ENCODE measurements at regions not wholly inside any gene's neighbourhood (a gene's known extent, or its start where the extent isn't known, plus 50 kb on each side); places are given as distances from the start of the nearest gene placed in this dataset.

GRCh38 chr15:81686021-81686420 is 312.0 kb upstream of the TMC3 start:
- Mint-ChIP-seq H3K4me1 (ENCODE audit: low read depth) (no peaks in the 10 kb centered on the region), H3K4me3 (ENCODE audit: unreplicated experiment) (no peak overlapping the region), H3K27me3 (ENCODE audit: low read depth) (no peaks in the 10 kb centered on the region), H3K27ac (ENCODE audit: unreplicated experiment) (no peak overlapping the region), H3K36me3 (ENCODE audit: low read depth) (peaks cover 9% of the 10 kb centered on the region), H3K9me3 (ENCODE audit: low read depth) (peaks cover 35% of the 10 kb centered on the region)
- no peak for DNase-seq (ENCODE audit: low spot score)
- TF ChIP-seq, protein P1, sequence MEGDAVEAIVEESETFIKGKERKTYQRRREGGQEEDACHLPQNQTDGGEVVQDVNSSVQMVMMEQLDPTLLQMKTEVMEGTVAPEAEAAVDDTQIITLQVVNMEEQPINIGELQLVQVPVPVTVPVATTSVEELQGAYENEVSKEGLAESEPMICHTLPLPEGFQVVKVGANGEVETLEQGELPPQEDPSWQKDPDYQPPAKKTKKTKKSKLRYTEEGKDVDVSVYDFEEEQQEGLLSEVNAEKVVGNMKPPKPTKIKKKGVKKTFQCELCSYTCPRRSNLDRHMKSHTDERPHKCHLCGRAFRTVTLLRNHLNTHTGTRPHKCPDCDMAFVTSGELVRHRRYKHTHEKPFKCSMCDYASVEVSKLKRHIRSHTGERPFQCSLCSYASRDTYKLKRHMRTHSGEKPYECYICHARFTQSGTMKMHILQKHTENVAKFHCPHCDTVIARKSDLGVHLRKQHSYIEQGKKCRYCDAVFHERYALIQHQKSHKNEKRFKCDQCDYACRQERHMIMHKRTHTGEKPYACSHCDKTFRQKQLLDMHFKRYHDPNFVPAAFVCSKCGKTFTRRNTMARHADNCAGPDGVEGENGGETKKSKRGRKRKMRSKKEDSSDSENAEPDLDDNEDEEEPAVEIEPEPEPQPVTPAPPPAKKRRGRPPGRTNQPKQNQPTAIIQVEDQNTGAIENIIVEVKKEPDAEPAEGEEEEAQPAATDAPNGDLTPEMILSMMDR (IDR thresholded peaks at IDR 0.05) = no peak

GRCh38 chr15:81685237-81685636 is 311.2 kb upstream of the TMC3 start:
- H3K27me3 Mint-ChIP-seq (ENCODE audit: low read depth) = no peaks in the 10 kb centered on the region
- no peak for DNase-seq (ENCODE audit: low spot score)
- TF ChIP-seq, protein P1 (IDR thresholded peaks at IDR 0.05) = no peak
- H3K9me3 Mint-ChIP-seq (ENCODE audit: low read depth) = peaks cover 42% of the 10 kb centered on the region
- no peak overlapping the region for H3K27ac Mint-ChIP-seq (ENCODE audit: unreplicated experiment)
- H3K4me1 Mint-ChIP-seq (ENCODE audit: low read depth) = no peaks in the 10 kb centered on the region
- H3K36me3 Mint-ChIP-seq (ENCODE audit: low read depth) = peaks cover 12% of the 10 kb centered on the region
- H3K4me3 Mint-ChIP-seq (ENCODE audit: unreplicated experiment) = no peak overlapping the region

- H3K36me3 Mint-ChIP-seq (ENCODE audit: low read depth) = peaks cover 21% of the 10 kb centered on the region
- no peaks in the 10 kb centered on the region for H3K4me1 Mint-ChIP-seq (ENCODE audit: low read depth)
- no peak overlapping the region for H3K27ac Mint-ChIP-seq (ENCODE audit: unreplicated experiment)
- H3K4me3 Mint-ChIP-seq (ENCODE audit: unreplicated experiment) = no peak overlapping the region
- H3K9me3 Mint-ChIP-seq (ENCODE audit: low read depth) = peaks cover 48% of the 10 kb centered on the region
- H3K27me3 Mint-ChIP-seq (ENCODE audit: low read depth) = no peaks in the 10 kb centered on the region
- TF ChIP-seq, protein P1 (IDR thresholded peaks at IDR 0.05) = no peak
- no peak for DNase-seq (ENCODE audit: low spot score)
Measured at GRCh38 chr15:81680829-81681228, 306.8 kb upstream of the TMC3 start.

GRCh38 chr15:81666839-81667238 is 292.8 kb upstream of the TMC3 start:
- no peak for DNase-seq (ENCODE audit: low spot score)
- Mint-ChIP-seq H3K27ac (ENCODE audit: unreplicated experiment) (no peak overlapping the region), H3K36me3 (ENCODE audit: low read depth) (peaks cover 2% of the 10 kb centered on the region), H3K9me3 (ENCODE audit: low read depth) (peaks cover 3% of the 10 kb centered on the region), H3K4me1 (ENCODE audit: low read depth) (no peaks in the 10 kb centered on the region), H3K27me3 (ENCODE audit: low read depth) (no peaks in the 10 kb centered on the region), H3K4me3 (ENCODE audit: unreplicated experiment) (no peak overlapping the region)
- TF ChIP-seq, protein P1 (IDR thresholded peaks at IDR 0.05) = no peak

DNA sequence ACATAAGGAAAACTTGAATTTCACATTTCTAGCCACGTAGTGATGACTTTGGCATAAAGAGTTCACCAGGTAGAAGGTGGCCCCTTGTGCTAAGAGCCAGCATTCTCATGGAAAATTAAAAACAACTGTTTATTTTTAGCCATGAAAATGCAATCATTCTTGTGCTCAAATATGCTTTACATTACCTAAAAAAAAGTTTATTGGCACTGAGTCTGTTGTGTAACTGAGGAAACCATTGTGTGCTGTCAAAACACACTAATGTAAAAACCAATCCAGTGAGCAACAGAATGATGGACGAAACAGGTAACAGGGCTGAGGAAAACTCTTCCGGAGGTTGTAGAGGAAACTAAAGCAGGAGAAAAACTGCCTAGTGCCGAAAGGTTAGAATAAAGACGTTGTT is 287.0 kb upstream of the TMC3 start:
- no peak overlapping the region for H3K4me3 Mint-ChIP-seq (ENCODE audit: unreplicated experiment)
- no peaks in the 10 kb centered on the region for H3K27me3 Mint-ChIP-seq (ENCODE audit: low read depth)
- H3K27ac Mint-ChIP-seq (ENCODE audit: unreplicated experiment) = no peak overlapping the region
- H3K4me1 Mint-ChIP-seq (ENCODE audit: low read depth) = no peaks in the 10 kb centered on the region
- TF ChIP-seq, protein P1 (IDR thresholded peaks at IDR 0.05) = no peak
- H3K9me3 Mint-ChIP-seq (ENCODE audit: low read depth) = no peaks in the 10 kb centered on the region
- H3K36me3 Mint-ChIP-seq (ENCODE audit: low read depth) = no peaks in the 10 kb centered on the region
- DNase-seq (ENCODE audit: low spot score) = no peak

Measured in chondrocyte (in vitro differentiated cells).